Heart left ventricle (tissue), 13 donors: ENCODE measurements at regions not wholly inside any gene's neighbourhood (a gene's known extent, or its start where the extent isn't known, plus 50 kb on each side); places are given as distances from the start of the nearest gene placed in this dataset.

Source experiments
- POLR2A ChIP-seq, 2 donors: fragments of 450-650 bp; IDR thresholded peaks; one replicate each; pipeline ENCODE4 v1.6.1; 2017; ENCODE audit warnings: antibody characterized with exemption in 2 of 2, mild to moderate bottlenecking in 2 of 2, moderate library complexity in 2 of 2
- TF ChIP-seq, protein P1 (sequence below), 12 donors: fragments of 200-600 bp; sonication (generic) in 4 of 12; IDR thresholded peaks; one replicate each; pipeline versions ENCODE4 v1.5.0 to v1.8.0; 2018 to 2022; ENCODE audit warnings: antibody characterized with exemption in 12 of 12, mild to moderate bottlenecking in 5 of 12
- donor health status: ischemic (EF 13 %, LVEDD 7.1; RV severe dilation, severe dysfunction).
- donor health status: DM: no; HTN: yes; CAD: no.
- donor health status: DM: no; HTN: no; CAD: no.
- donor health status: ischemic (EF 25% LVEDD 6.9; RV normal size, moderate dysfunction).
- donor health status: ischemic (EF 25% LVEDD 5.7; RV mildly dilated, moderate dysfunction).
- donor health status: ischemic (EF 35%, LVEDD 5.7; RV mildly dilated, moderate dysfunction).
- donor health status: nonischemic (EF 11% LVEDD 7.7; RV severe dilation, severe dysfunction).
- donor health status: DM: yes; HTN: yes; CAD: no.
- donor health status: PGD.
- donor health status: ischemic (EF 29% LVEDD 5.4; RV normal size, mild dysfunction).
- donor health status: nonischemic (EF 23%, LVEDD 6.1; RV moderate dilation, normal function).

DNA sequence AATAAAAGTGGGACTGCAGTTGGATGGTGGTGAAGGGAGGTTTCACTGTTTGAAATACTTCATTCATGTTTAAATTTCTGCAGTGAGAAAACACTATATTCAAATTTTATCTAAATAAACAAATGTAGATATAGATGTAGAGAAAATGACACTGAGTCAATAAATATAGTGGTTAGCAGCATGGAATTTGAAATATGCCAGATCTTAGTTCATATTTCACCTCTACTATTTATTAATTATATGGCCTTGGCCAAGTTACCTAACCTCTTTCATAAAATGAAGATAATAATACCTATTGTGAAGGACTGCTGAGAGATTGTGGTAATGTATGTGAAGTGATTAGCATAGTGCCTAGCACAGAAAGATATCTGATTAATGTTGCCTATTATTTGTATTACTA is 70.5 kb downstream of the AGTR2 start:
- TF ChIP-seq, protein P1, sequence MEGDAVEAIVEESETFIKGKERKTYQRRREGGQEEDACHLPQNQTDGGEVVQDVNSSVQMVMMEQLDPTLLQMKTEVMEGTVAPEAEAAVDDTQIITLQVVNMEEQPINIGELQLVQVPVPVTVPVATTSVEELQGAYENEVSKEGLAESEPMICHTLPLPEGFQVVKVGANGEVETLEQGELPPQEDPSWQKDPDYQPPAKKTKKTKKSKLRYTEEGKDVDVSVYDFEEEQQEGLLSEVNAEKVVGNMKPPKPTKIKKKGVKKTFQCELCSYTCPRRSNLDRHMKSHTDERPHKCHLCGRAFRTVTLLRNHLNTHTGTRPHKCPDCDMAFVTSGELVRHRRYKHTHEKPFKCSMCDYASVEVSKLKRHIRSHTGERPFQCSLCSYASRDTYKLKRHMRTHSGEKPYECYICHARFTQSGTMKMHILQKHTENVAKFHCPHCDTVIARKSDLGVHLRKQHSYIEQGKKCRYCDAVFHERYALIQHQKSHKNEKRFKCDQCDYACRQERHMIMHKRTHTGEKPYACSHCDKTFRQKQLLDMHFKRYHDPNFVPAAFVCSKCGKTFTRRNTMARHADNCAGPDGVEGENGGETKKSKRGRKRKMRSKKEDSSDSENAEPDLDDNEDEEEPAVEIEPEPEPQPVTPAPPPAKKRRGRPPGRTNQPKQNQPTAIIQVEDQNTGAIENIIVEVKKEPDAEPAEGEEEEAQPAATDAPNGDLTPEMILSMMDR (IDR thresholded peaks at IDR 0.05) = no peak
- no peak for TF ChIP-seq POLR2A (IDR thresholded peaks at IDR 0.05)
